ENCODE measurements at regions not wholly inside any gene's neighbourhood (a gene's known extent, or its start where the extent isn't known, plus 50 kb on each side); places are given as distances from the start of the nearest gene placed in this dataset.

GRCh38 chr7:41295455-41295815 lies 407.5 kb downstream of the INHBA start:
- TF ChIP-seq POLR2A (IDR thresholded peaks at IDR 0.05; ENCODE audit: low read depth): no peak
- no peak for TF ChIP-seq CTCF (IDR thresholded peaks at IDR 0.05)
- TF ChIP-seq EP300 (IDR thresholded peaks at IDR 0.05): no peak
